HG02763 (cell line): ENCODE measurements at regions not wholly inside any gene's neighbourhood (a gene's known extent, or its start where the extent isn't known, plus 50 kb on each side); places are given as distances from the start of the nearest gene placed in this dataset.
"Not testable (repeated sequence)": the region's sequence is repeated elsewhere in the genome, so short reads cannot be mapped to it uniquely, and the experiment has no call there.

Source experiments
- ATAC-seq: cut with Tn5 transposase; IDR thresholded peaks from one replicate; pipeline ENCODE4 v1.9.1; 2021; ENCODE audit warnings: mild to moderate bottlenecking, moderate library complexity; ENCODE audit not compliant: unreplicated experiment

DNA sequence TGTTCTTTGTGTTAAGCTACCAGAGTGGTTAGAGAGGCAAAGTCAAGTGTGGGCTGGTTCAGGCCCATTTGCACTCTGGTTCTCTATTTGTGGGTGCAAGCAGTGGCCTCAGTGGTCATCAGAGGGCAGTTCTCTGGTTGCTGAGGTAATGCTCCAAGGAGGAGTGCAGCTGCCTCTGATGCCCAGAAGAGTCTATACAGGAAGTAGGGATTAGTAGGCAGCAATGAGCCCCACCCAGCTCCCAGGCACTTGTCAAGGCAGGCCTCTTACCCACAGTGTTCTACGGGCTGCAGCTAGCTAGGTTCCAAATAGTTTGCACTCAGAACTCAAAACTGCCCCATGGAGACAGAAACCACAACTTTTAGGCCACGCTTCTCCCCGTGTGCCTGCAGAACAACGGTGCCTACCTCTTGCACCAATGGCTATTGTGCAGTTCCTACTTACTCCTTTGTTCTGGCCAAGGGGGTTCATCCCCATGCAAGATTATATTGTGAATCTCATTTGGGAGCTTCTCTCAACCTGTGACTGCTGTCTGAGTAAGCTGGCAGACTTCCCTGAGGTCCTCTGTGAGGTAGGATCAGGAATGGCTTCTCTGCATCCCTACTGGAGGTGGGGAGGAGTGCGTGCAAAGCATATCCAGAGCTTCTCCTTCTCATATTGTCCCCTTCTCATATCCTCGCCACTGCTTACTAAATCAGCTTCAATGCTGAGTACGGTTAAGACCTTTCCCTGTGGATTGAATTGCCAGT is 410.3 kb upstream of the LMO3 start:
- no peak for ATAC-seq

DNA sequence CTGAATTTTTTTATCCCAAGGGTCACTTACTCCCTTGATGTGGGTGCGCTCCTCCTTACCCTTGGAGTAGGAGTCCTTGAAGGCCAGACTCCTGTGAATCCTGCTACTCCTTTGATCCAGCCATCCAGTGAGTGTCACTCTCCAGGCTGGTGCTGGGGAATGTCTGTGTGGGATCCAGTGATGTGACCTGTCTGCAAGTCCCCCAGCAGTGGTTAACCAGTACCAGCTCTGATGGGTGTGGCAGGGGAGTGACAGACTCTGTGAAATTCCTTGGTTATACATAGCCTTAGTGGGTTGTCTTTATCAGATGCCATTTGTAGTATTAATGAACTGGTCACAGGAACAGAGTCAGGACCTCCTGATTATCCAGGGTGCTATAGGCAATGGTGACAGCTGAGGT is 409.5 kb upstream of the LMO3 start:
- no peak for ATAC-seq

DNA sequence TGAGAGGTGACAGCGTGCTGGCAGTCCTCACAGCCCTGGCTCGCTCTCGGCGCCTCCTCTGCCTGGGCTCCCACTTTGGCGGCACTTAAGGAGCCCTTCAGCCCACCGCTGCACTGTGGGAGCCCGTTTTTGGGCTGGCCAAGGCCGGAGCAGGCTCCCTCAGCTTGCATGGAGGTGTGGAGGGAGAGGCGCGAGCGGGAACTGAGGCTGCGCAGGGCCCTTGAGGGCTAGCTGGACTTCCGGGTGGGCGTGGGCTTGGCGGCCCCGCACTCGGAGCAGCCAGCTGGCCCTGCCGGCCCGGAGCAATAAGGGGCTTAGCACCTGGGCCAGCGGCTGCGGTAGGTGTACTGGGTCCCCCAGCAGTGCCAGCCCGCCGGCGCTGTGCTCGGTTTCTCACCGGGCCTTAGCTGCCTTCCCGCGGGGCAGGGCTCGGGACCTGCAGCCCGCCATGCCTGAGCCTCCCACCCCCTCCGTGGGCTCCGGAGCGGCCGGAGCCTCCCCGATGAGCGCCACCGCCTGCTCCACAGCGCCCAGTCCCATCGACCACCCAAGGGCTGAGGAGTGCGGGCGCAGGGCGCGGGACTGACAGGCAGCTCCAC is 401.6 kb upstream of the LMO3 start:
- not testable (repeated sequence) for ATAC-seq

DNA sequence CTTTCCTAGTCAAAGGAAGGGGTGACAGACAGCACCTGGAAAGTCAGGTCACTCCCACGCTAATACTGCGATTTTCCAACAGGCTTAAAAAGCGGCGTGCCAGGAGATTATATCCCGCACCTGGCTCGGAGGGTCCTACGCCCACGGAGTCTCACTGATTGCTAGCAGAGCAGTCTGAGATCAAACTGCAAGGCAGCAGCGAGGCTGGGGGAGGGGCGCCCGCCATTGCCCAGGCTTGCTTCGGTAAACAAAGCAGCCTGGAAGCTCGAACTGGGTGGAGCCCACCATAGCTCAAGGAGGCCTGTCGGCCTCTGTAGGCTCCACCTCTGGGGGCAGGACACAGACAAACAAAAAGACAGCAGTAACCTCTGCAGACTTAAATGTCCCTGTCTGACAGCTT is 392.6 kb upstream of the LMO3 start:
- not testable (repeated sequence) for ATAC-seq

DNA sequence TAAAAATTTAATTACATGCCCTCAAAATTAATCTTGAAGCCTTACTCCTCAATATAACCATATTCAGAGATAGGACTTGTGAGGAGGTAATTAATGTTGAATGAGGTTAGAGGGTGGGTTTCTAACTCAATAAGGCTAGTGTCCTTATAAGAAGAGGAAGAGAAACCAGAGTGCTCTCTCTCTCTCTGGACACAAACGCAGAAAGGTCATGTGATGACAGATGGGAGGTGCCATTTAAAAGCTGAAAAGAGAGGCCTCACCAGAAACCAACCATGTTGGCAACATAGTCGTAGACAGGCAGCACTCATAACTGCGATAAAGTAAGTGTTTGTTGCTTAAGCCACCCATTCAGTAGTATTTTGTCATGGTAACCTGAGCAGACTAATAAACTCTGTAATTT is 378.5 kb upstream of the LMO3 start:
- ATAC-seq, result no peak

DNA sequence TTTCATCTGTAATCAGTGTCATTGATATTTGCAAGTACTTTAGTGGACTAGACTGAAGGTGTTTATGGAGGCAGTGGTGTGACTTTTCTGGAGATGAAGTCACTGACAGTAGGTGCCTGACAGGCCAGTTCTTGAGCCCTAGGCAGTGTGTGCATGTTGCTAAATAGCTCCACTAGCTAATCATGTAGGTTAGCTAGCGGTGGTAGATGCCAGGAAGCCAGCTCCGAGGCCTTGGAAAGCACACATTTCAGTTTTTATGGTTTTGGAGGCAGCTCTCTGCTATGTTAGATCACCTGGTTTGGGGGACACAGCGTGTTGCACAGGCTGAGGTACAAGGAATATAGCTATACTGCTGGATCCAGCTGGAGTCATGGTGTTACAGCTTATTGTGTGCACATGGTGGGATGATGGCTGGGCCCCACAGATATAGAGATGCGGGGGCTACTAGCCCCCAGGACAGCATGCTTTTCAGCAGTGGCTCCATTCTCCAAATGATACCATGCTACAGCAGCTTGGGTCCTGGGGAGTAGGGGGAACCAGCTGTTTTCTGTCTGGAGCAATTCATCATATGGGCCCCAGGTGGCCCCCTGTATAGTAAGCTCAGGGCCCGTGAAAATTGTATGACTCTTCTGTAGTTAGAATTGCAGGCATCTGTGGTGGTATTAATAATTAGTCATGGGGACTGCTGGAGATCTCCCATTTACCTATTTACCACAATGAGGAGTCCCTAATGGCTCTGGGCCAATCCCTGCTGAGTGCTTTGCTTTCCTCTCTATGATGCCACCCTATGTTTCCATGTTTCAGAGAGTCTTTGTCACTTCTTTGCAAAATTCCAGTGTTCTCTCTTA is 367.2 kb upstream of the LMO3 start:
- no peak for ATAC-seq

DNA sequence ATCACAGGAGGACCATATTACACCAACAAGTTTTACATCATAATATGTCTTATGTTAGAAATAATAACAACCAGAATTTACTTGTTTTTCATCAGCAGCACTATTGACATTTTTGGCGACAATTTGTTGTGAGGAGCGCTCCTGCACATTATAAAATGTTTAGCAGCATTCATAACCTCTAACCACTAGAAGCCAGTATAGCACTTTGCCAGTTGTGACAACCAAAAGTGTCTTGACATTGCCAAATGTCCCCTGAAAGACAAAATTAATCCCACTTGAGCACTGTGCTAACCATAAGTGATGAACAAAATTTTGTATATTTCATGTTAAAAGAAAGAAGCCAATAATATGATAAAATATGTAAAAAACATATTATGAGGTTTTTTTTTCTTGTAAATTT is 356.9 kb upstream of the LMO3 start:
- ATAC-seq, result no peak

DNA sequence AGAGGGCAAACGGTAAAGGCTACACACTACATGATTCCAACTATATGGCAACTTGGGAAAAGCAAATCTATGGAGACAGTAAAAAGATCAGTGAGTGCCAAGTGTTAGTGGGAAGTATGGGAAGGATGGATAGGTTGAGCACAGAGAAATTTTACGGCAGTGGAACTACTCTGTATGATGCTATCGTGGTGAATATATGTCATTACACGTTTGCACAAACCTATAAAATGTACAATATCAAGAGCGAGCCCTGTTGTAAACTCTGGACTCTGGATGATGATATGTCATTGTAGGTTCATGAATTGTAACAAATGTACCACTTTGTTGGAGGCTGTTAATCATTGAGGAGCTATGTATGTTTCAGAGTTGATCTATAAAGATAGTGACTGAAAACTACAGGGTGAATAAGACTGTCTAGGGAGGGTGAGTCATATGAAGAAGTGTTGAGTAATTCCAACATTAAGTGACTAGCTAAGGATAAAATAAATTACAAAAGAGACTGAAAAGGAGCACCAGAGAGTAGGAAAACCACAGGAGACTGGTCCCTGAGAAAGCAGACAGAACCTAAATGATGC is 349.2 kb upstream of the LMO3 start:
- ATAC-seq, result peak; percentile 56

DNA sequence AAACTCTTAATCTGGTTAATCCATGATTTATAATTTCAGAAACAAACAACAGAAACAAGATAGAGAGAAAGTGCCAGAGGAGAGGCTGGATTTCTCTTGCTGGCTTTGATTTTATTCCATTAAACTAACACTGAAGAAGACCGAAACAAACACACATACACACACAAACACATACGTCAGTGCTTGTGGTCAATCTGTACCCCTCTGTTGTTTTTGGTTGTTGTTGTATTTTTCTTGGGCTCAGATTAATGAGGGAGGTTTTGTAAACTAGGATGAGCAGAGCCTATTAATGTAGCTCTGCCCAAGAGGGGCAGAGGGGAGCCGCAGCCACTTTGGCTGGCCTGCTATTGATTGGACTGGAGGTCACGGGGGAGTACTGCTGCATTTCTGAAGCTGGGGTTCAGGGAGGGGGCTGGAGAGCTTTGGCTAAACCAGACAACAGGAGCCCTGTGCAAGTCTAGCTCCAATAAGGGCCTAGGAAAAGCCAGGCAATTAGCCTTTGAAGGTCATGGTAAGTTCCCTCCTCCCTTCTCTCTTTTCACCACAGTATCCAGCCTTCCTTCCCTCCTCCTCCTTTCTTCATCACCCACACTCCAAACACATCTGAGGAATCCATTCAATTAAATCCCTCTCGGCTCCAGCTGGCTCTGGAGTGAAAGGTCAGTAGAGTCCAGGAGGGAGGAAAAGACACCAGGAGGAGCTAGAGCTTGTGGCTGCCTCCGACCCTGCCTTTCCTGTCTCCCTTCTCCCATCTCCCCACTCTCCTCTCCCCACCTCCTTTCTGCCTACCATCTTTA is 344.1 kb upstream of the LMO3 start:
- ATAC-seq, result no peak

DNA sequence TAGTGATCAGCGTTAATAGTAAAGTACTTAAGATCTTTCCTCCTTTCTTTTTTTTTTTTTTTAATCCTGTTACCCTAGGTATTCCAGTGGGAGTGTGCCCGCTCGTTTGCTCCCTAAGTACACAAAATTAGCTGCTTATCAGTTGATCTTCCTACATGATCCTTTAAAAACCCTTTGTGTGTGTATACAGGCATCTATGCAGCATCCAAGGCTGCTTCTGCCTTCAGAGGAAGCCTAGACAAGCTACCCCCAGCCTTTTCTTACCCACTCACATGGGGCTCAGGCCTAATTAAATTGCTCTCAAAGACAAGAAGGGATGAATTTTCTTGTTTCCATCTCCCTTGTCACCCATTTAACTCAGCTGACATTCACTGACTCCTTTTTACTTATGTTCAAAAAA is 343.4 kb upstream of the LMO3 start:
- ATAC-seq, result no peak

DNA sequence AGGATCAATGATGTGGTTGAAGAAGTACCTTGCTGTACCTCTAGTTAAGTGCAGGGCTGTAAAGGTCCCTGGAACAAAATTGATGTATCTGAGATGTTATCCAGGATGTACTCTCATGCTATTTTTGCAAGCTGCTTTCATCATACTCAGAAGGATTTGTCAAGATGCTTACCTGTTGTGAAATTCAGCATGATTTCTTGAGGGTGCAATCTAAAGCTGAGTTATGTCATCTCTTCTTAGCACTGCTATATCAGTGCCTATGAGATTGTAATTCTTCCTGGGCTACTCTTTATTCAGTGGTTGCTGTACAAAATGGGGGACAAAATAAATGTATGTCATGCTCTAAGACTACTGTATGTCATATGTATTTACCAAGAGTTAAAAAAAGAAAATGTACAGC is 340.7 kb upstream of the LMO3 start:
- no peak for ATAC-seq

DNA sequence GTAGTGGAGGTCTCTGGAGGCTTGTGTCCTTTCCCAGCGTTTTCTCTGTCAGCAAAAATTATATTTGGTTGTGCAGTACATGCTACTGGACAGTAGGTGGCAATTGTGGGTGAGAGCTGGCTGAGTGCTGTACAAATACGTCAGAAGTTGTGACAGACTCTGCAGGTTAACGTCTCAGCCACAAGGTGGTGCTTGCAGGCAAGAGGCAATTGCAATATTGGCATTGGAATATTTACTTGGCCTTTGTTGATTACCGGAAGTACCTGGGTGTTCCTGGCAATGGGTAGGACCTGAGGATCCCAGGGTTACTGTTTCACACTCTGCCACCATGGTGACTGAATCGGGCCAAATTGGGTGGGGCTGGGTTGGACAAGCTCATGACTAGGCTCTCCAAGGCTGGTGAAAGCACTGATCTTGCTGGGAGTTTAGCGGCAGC is 333.9 kb upstream of the LMO3 start:
- ATAC-seq, result peak; percentile 93

DNA sequence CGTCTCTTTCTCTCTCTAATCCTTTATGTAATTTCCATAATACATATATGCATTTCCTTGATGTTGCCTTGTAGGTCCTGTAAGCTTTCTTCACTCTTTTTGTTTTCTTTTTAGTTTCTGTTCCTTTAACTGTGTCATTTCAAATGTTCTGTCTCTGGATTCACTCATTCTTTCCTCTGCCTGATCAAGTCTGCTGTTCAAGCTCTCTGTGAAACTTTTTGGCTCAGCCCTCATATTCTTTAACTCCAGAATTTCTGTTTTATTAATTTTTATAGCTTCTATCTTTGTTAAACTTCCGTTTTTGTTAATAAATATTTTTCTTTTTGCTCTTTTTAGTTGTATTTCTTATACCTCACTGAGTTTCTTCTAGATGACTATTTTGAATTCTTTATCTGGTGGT is 321.3 kb upstream of the LMO3 start:
- no peak for ATAC-seq

DNA sequence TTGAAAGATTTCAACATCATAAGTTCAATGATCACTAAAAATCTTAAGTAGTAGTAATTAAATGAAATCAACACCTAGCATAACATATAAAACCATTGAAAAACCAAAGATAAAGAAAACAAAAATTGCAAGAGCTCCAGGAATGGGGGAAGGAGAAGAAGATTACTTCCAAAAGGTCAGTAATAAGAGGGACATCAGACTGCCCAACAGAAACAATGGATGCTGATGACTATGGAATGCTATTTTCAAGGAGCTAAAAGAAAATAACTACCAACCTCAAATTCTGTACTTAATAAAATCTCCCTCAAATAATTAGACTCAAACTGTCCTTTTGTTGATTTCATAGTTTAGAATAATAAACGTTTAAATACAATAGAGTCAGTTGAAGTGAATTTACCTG is 314.5 kb upstream of the LMO3 start:
- no peak for ATAC-seq

DNA sequence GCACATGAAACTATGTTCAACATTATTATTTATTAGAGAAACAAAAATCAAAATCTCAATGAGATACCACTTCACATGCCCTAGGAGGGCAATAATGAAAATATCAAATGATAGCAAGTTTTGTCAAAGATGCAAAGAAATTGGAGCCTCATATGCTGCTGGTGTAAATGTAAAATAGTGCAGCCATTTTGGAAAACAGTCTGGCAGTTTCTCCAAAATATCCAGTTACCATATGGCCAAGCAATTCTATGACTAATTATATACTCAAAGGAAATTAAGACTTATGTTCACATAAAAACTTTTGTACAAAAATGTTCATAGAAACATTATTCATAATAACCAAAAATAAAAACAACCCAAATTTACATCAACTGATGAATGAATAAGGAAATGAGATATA is 313.6 kb upstream of the LMO3 start:
- no peak for ATAC-seq

DNA sequence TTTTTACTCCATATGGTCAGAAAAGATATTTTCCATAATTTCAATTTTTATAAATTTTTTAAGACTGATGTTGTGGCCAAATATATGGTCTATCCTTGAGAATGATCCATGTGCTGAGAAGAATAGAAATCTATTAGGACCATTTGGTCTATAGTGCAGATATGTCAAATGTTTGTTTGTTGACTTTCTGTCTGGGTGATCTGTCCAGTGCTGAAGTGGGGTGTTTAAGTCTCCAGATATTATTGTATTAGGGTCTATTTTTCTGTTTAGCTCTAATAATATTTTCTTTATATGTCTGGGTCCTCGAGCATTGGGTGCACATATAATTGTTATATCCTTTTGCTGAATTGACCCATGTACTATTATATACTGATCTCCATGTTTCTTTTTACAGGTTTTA is 308.9 kb upstream of the LMO3 start:
- no peak for ATAC-seq

DNA sequence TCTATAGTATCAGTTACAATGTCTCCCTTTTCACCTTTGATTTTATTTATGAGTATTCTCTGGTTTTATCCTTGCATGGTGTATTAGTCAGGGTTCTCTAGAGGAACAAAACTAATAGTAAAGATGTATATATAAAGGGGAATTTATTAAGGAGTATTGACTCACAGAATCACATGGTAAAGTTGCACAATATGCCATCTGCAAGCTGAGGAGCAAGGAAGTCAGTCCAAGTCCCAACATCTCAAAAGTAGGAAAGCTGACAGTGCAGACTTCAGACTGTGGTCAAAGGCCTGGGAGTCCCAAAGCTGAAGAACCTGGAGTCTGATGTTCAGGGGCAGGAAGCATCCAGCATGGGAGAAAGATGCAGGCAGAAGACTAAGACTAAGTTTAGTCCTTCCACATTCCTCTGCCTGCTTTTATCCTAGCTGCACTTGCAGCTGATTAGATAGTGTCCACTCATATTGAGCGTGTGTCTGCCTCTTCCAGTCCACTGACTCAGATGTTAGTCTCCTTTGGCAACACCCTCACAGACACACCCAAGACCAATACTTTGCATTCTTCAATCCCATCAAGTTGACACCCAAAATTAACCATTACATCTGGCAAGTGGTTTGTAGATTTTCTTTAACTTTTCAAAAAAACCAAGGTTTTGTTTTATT is 308.0 kb upstream of the LMO3 start:
- no peak for ATAC-seq

DNA sequence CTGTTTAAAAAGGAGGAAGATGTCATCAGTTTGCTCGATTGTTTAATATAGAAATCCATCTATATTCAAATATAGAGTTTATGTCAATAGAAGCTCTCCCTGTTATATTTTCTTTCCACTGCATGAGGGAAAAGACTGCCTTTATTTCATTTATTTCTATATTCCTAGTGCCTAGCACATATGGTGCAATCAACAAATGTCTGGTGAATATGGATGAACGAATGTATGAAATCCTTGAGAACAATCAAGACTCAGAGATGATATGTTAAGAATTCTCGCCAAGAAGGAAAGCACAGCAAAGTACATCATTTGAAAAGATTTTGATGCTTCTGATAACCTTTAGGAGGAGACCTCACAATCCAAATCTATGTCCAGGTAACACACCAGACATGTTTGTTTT is 296.0 kb upstream of the LMO3 start:
- no peak for ATAC-seq

DNA sequence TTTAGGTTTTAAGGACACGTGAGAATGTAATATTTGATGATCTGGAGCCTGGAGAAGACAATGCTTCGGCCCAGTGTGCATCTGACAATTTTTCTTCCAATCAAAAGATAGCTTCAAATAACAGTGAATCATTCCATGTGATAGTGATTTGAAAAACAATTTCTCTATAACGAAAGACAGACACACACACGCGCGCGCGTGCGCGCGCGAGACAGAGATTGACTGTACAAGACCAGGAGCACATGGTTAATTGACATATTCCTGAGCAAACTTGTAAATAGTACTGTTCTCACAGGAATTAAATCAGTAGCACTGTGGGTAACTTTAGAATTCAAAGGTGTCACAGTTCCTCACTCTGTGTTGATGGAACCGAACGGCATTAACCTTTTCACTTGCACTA is 287.5 kb upstream of the LMO3 start:
- no peak for ATAC-seq

DNA sequence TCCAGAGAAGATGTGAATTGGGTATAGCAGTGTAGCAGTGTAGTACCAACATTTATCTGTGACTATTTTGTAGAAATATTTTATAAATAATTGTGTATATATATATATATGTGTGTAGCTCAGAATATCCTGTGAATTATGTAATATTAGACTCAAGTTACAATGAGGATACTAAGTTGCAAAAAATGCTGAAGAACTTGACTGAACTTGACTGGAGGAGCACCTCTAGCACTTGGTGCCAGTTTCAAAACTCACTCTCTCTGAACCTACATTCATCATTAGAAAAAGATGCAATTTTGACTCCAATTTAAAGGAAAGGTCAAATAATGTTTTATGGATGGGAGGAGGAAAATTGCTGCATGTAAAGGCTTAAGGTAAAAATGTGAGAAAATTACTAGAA is 285.7 kb upstream of the LMO3 start:
- ATAC-seq, result no peak
